ENCODE measurements at regions not wholly inside any gene's neighbourhood (a gene's known extent, or its start where the extent isn't known, plus 50 kb on each side); places are given as distances from the start of the nearest gene placed in this dataset.
"Not testable (repeated sequence)": the region's sequence is repeated elsewhere in the genome, so short reads cannot be mapped to it uniquely, and the experiment has no call there.

DNA sequence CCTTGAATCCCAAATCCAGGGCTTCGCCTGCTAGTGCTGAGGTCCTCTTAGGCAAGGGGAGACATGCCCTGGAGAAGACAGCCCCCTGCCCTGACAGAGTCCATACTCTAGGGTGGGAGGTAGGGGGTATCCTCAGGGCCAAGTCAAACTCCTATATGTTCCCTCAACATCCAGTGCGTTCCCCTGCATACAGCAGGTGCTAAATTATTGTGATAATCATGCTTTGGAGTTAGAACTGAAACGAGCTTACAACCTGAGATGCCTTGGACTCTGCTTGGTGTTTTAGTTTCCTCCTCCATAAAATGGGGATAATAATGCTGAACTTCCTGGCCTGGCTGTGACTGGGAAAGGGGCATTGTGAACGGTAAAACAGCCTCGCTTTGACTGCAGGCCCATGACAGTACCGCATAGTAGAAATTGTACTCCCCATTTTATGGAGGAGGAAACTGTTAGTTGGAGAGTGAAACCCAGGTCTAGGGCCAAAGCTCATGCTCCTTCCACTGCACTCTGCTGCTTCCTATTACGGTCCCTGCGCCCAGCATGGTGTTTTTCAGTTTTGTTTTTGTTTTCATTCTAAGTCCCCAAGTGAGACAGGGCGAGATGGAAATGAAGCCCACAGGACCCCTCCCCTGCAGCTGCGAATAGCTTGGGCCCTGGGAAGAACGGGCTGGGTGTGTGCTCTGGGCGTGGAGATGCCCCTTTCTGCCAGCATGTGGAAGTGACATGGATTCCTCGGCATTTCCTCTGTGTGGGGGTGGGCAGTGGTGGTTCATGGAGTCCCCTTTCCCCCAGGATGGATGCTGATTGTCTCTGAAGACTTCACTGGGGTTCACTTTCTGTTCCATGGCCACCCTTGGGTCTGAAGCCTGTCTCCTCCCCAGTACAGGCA is 162.5 kb downstream of the VEGFA start:
- DNase-seq: no peak

DNA sequence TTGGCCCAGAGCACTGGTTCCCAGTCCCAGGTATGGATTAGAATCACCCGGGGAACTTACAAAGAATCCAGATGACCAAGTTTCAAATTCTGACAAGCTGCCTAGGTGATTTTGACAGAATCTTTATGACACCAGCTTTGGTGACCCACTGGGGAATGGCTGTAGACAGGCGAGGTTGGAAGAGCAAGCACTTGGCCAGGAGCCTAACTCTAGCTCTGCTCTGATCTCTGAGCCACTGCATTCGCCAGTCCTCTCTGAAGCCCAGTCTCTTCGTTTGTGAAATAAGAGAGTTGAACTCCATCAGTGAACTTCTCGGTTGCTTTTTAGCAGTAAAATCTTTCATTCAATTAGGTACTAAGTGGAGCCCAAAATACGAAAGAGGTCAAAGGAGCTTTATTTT is 161.2 kb downstream of the VEGFA start:
- DNase-seq: no peak

DNA sequence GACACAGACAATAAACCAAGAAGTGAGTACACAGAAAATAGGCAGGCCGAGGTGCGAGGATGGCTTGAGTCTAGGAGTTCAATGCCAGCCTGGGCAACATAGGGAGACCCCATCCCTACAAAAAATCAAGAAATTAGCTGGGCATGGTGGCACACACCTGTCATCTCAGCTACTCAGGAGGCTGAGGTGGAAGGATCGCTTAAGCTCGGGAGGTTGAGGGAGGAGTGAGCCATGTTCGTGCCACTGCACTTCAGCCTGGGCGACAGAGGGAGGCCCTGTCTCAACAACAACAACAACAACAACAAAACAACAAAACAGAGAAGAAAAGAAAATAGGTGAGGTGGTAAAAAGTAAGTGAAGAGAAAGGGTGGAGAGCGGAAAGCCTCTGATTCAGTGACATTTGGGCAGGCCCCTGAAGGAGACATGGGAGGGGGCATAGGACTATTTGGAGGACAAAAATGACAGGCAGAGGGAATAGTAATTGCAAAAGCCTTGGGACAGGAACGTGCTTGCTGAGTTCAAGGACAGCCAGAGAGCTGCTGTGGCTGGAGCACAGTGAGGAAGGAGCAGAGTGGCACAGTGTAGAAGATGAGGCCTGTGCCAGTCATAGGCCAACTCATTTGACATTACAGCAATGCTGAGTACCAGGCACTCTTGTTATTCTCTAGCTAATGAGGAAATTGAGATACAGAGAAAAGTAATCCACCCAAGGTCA is 160.6 kb downstream of the VEGFA start:
- DNase-seq: no peak

DNA sequence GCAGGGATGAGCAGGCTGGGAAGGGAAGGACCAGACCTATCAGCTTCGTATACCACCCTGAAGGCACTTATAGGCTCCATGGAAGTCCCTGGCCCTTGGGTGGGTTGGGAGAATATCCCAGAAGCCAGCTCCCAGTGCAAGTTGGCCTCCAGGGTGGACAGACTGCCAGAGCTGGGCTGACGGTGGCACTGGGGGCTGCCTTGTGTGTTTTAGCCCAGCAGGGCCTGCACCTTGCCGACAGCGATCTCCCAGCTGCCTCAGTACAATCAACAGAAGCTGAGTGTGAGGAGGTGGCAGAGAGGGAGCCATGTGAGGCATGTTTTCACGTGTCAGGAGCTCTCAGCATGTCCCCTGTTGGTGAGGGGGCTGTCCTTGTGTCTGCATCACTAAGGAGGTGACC is 159.5 kb downstream of the VEGFA start:
- no peak for DNase-seq

DNA sequence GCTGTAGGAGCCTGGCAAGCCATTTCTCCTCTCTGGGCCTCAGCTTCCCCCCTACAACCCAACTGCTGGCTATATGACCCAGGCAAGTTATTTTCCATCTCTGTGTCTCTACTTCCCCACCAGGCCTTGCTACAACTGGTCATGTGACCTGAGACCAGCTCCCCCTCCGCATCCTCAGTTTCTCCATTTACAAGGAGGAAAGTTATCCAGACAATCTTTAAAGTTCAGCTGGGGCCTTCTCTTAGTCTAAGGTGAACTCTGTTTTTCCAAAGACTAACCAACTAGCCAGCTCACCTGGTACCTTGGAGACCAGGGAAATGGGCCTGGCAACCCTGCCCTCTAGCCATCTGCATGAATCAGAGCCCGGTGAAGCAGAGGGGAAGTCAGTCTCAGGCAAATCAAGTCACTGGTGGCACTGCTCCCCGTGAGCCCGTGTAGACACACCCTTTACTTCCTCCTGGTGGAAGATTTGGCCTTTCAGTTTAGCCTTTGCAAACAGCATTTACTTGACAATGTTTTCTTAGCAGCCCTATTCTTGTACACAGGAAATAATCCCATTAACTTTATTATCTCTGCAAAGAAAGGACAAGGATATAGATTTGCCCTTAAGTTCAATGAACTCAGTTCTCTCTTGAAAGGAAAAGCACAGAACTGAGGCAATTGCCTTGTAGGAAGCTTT is 157.7 kb downstream of the VEGFA start:
- peak; percentile 17 to 19 for DNase-seq

DNA sequence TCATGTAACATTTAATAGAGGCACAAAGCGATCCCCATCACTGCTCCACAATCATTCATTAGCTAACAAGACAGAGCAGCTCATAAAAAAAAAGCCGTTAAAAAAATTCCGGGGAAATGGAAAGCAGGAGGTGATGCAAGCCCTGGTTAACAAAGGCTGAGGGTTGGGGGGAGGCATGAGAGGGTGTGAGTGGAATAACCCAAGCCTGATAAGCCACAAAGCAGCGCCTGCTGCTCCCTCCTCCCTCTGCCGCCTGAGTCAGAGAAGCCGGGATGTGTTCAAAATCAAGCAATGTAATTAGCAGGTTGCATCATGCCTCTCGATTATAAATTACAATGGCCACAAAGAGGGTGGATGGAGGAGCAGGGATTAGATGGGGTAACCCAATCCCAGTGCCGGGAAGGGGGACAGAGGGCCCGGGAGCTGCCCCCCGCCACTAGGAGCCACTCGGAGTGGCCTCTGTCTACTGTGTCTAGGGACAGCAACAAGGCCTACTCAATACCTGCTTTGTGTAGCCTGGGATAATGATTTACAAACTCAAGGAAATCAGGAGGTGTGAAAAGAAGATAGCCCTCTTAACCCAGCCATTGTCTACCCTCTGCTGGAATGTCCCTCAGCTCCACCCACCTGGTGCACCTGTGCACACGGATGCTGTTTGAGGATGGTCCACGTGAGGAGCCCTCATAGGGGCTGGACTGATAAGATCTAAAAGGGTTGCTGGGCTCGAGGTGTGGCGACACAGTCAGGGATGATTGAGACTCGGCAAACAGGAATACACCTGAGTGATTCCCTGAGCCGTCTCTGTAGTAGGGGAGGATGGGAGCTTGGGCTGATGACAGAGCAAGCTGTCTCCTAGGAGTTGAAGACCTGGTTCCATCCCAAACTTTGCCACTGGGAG is 156.9 kb downstream of the VEGFA start:
- DNase-seq: no peak

DNA sequence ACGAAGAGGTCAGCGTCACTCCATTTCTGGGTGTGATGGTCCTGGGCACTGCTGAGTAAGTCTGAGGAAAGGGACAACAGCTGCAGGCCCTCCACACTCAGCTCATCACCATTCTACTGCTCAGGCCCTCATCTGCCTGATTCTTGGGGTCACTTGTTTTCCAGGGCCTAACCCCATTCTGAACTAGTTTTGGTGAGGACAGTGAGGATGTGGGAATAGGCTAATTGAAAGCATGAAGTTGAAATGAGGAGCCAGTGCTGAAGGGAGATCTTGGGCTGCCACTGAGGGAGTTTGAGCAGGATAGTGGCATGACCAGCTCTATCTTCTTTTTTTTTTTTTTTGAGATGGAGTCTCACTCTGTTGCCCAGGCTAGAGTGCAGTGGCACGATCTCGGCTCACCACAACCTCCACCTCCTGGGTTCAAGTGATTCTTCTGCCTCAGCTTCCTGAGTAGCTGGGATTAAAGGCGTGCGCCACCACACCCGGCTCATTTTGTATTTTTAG is 155.7 kb downstream of the VEGFA start:
- not testable (repeated sequence) for DNase-seq

DNA sequence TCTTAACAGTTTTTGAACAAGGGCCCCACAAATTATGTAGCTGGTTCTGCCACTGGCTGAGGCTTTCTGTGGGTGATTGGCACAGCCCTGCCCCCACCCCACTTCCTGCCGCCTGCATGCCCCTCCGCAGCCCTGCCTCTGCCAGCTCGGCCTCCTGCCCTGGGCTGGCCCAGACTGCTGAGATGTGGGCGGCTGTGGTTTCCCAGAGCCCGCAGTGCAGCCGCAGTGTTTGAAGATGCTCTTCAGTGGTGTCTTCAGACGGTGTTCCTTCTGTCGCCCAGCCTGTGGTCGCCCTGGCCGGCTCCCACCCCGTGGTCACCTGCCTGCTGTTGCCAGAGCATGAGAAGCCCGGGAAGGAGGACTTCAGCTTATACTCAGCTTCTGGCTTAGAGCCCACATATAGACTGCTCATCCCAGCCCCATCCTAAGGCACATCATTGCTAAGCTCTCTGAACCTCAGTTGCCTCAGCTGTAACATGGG is 154.3 kb downstream of the VEGFA start:
- DNase-seq: peak; percentile 13 to 20

DNA sequence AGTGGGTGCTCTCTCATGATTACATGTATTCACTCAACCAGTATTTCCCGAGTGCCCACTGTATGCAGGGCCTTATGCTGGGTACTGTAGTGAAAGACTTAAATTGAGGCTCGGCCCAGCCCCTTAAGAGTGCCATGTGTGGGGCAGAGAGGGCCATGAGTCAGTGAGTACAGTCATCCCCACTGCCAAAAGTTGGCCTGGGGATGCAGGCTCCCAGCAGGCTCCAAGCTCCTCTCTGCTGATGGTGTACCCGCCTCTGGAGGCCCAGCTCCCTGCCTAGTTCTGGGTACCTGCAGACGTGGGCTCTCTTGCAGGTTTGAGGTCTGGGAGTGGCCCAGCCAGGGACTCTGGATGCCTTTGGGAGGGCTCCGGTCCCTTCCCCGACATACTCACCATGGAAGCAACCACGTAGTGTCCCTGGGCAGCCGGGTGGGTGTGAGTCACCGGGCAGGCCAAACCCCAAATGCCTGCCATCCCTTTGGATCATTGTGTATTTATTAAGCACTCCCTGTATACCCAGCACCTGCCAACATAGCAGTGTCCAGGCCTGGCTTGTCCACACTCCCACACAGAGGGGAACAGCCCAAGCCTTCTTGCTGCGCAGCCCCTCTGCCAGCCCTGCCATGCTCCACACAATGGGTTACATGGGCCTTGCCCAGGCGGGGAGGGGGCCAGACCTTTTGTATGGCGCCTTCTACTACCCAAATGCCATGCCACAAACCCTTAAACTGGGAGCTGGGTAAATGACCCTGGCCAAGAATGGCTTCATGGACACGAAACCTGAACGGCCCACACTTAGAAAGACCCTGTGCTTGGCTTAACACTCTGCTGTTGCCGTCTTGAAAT is 153.6 kb downstream of the VEGFA start:
- no peak for DNase-seq

DNA sequence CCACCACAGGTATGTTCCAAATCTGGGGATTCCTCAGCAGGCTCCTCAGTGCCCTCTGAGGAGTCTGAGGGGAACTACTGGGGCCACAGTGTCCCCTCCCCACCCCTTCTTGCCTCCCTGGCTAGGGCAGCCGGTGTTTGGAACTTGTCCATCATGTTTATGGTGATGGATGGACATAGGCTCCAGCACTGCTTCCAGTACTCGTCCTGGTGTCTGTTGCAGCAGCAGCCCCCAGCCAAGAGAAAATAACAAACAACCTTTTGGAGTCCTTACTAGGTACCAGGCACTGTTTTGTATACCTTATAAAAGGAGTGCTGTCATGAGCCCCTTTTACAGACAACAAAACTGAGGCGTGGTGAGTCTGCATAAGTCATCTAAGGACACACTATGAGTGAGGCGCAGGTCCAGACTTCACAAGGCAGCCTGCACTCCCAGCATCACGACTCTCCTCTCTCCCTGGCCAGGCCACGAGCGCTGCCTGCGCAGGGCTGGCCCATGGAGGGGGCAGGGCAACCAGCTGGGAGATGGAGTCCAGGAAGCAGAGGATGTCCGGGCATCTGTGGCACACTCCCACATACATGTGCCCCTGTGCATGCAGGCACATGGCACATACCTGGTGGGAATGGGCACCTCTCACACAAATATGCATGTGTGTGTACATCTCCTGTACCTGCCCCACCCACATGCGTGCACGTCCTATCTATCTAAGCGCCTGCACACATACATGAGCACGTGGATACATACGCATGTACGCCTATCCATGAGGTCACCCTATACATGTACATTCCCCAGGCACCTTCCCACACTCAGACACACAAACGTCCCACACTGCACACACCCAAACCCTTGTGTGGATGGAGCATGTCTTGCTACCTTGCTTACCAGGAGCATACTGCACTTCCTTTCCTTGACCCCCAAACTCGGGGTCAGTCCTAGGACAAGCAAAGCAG is 152.7 kb downstream of the VEGFA start:
- no peak for DNase-seq

DNA sequence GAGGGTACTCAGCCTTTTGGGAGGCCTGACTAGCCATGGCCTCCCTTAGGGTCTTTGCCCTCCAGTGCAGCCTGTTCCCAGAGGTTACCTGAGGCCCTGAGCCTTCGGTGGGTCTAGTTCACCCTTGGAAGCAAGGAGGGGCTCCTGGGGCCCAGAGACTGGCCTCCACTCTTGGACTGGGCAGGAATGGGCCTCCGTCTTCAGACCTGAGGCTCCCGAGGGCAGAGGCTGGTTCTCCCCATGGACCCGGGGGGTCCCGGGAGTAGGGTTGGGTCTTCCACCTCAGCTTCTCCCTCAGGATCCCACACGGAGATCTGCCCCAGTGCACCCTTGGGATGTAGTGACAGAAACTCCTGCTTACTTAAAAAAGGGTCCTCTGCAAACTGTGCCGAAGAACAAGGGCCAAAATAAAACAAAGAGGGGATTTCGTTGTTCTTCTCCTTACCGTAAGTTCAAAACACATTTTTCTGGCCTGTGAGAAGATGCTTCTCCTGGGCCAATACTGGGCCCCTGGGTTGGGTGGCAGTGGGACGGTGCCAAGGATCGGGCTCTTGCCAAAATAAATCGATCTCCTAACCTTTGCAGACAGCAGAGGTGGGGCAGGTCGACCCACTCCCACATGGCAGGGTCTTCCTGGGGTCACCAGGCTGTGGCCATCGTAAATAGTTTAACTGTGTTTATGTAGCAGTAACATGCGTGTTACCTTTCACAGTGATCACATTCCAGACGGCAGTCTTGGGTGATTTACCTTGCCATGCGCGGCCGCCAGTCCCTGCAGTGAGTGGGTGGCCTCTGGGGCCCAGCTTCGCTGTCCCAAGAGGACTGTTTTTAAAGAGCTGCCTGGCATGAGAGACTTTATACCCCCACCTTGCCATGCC is 151.8 kb downstream of the VEGFA start:
- no peak for DNase-seq

DNA sequence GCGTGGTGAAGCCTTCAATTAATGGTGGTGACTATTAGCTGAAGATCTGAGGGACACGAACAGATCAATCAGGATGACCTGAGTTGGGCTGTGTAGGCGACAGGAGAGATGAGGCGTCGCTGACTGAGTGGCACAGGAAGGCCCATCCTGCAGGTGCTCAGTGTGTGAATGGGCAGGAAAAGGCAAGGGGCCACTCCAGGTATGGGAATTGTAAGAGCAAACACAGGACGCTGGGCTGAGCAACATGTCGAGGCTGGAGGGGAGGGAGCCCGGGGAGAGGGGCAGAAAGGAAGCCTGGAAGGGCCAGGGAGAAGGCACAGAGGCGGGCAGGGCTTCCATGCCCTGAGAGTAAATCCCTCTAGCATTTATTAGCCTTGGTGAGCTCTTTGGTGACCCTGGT is 151.0 kb downstream of the VEGFA start:
- no peak for DNase-seq

DNA sequence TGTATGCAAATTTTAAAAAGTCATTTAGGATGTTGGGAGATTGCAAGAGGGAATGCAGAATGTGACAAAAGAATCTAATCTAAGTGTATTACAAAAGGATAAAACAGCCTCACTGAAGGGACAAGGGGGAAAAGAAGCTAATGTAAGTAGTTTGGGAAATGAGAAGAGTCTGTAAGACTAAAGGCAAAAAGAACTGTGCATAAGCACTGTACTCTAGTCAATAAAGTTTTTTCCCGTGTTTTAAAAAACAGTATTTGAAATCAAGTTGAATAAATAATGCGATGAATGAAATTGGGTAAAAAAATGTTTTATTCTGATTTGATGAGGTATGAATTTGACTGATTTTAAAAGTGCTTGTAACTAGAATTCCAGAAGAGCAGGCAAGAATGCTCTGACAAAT is 149.8 kb downstream of the VEGFA start:
- no peak for DNase-seq

DNA sequence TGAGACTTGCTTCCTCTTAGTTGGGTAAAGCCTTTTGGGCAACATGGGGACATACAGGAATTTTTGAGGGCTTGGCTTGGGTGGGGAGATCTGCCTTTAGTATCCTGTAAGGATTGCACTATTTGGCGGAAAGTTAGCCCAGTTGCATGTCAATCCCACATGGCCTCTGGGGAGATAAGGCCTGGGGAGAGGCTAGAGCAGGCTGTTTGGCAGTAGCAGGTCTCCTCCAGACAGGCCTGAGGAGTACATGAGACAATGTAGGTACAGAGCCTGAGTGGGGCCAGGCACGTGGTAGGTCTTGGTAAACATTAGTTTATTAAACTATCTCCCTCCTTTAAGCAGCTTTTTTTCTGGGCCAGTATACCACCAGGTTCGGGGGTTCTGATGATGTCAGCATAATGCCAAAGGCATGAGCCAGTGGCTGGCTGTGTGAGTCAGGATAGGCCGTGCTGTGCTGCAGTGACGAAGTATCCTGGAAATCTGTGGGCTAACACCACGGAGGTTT is 147.9 kb downstream of the VEGFA start:
- no peak for DNase-seq

DNA sequence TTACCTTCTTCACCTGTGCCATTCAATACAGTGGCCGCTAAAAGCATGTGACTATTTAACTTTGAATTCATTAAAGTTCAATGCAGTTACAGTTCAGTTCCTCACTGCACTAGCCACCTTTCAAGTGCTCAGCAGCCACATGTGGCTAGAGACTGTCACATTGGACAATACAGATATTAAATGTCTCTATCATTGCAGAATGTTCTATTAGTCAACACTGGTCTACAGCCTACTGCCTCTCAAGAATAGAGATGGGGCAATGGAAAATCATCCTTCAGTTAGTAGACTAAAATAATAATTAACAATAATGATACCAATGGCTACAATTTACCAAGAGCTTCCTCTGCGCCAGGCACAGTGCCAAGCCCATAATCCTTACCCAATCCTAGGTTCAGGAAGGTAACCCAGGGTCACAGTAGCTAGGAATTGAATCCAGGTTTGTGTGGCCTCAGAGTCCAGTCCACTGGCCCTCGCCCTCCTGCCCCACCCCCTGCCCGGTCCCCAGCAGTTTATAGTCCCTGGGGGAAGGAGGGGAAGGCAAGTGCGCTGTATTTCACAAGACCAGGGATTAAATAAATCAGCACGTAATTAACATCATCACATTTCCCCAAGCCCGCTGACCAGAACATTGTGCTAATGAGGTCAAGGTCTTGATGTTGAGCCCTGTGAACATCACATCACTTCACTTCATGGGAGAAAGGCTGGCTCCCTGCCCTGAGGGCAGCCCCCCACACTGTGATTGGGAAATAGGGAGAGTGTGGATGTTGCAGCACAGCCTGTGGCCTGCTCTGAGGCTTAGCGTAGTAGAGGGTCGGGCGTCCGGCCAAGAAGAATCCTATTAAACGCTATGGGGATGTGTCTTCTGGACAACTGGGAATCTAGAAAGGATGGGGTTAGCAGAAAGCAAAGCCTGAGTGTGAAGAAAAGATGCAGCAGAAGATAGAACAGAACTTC is 147.2 kb downstream of the VEGFA start:
- DNase-seq: peak; percentile 47 to 50

DNA sequence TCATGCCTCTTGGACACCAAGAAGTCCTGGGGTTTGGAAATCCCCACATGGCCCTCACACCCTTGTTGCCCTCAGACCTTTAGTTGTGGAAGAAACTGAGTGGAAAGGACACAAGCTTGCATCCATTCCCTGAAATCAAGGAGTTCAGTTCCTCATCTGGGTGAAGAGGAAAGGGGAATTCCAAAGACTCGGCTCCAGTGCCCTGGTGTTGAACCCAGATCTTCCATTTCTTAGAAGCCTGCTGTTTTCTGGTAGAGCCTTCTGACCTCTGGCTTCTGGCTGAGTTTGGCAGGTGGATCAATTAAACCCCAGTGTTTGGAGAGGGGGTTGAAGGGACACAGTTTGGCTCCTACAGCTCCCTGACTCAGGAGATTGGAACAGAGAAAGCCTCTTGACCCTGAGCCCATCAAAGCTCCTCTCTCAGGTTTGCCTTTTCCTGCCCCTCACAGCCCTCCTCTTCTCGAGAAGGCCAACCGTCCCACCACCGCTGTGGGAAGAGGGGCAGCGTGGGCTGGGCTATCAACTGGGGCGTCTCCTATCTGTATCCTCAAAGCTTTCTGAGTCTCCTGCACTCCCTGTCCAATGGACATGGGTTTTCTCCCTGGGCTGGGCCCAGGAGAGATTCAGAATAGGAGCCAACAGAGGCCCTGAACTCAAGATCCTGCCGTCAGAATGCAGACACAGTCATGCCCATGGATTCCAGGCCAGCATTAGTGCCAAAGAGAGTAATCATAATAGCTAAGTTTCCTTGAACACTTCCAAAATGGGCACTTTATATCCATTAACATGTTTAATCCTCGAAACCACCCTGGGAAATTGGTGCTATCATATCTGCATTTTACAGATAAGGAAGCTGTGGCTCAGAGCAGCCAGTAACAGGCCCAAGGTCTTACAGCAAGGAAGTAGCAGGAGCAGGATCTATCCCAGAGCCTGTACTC is 146.2 kb downstream of the VEGFA start:
- no peak for DNase-seq

Data from AML-193 (cell line).